Left ventricle myocardium inferior (tissue), 1 donor: ENCODE measurements at regions not wholly inside any gene's neighbourhood (a gene's known extent, or its start where the extent isn't known, plus 50 kb on each side); places are given as distances from the start of the nearest gene placed in this dataset.

Source experiments
- DNase-seq: peaks from one replicate; pipeline ENCODE4 v3.0.0-alpha.2; 2020
- H3K27ac ChIP-seq: fragments of 200-600 bp; replicated peaks from 2 replicates; pipeline ENCODE4 v1.8.0; 2021
- H3K27me3 ChIP-seq: fragments of 200-600 bp; 2 replicates; pipeline ENCODE4 v1.8.0; 2021; ENCODE audit warnings: low read depth
- H3K36me3 ChIP-seq: fragments of 200-600 bp; 2 replicates; pipeline ENCODE4 v1.8.0; 2021
- H3K4me1 ChIP-seq: fragments of 200-600 bp; 2 replicates; pipeline ENCODE4 v1.8.0; 2021
- H3K4me3 ChIP-seq: fragments of 200-600 bp; 2 replicates; pipeline ENCODE4 v1.8.0; 2021; ENCODE audit warnings: mild to moderate bottlenecking, moderate library complexity
- H3K9me3 ChIP-seq: fragments of 200-600 bp; replicated peaks from 2 replicates; pipeline ENCODE4 v1.8.0; 2021
- CTCF ChIP-seq: fragments of 200-600 bp; IDR thresholded peaks from 2 replicates; pipeline ENCODE4 v1.8.0; 2021; ENCODE audit warnings: antibody characterized with exemption, mild to moderate bottlenecking, borderline replicate concordance
- intact Hi-C: fragments of 100-400 bp; cut with micrococcal nuclease; formaldehyde crosslinking; loops from one replicate; pipeline ENCODE4 v1.11.0; 2022
- donor health status: DM: no; HTN: yes; CAD: no; lungs with severe emphysema.

GRCh38 chr9:89821081-89821480, 216.3 kb downstream of the GADD45G start:
- no peak overlapping the region for H3K4me3 ChIP-seq
- no peak overlapping the region for H3K27ac ChIP-seq
- no peaks in the 10 kb centered on the region for H3K9me3 ChIP-seq
- no peaks in the 10 kb centered on the region for H3K27me3 ChIP-seq
- TF ChIP-seq CTCF: no peak
- H3K36me3 ChIP-seq: no peaks in the 10 kb centered on the region
- intact Hi-C loops: no loop called here
- H3K4me1 ChIP-seq: peaks cover 17% of the 10 kb centered on the region
- no peak for DNase-seq

GRCh38 chr9:89822996-89823395, 218.2 kb downstream of the GADD45G start:
- intact Hi-C loops: no loop called here
- no peak for DNase-seq
- H3K27me3 ChIP-seq: no peaks in the 10 kb centered on the region

GRCh38 chr9:89825669-89826068, 220.9 kb downstream of the GADD45G start:
- intact Hi-C loops: no loop called here
- Histone ChIP-seq H3K9me3 (peaks cover 8% of the 10 kb centered on the region), H3K4me3 (no peak overlapping the region), H3K36me3 (no peaks in the 10 kb centered on the region), H3K27ac (no peak overlapping the region), H3K27me3 (no peaks in the 10 kb centered on the region), H3K4me1 (no peaks in the 10 kb centered on the region)
- no peak for DNase-seq
- no peak for TF ChIP-seq CTCF

More at GRCh38 chr9:89822996-89823395, 218.2 kb downstream of the GADD45G start:
- Histone ChIP-seq H3K27ac (no peak overlapping the region), H3K4me1 (no peaks in the 10 kb centered on the region), H3K9me3 (no peaks in the 10 kb centered on the region), H3K4me3 (no peak overlapping the region), H3K36me3 (no peaks in the 10 kb centered on the region)
- no peak for TF ChIP-seq CTCF

GRCh38 chr9:89826186-89826585, 221.4 kb downstream of the GADD45G start:
- no peaks in the 10 kb centered on the region for H3K4me1 ChIP-seq
- intact Hi-C loops: no loop called here
- H3K4me3 ChIP-seq: no peak overlapping the region
- peaks cover 10% of the 10 kb centered on the region for H3K9me3 ChIP-seq
- TF ChIP-seq CTCF: no peak
- H3K36me3 ChIP-seq: no peaks in the 10 kb centered on the region
- no peaks in the 10 kb centered on the region for H3K27me3 ChIP-seq
- no peak for DNase-seq
- H3K27ac ChIP-seq: no peak overlapping the region

- no peak for DNase-seq
- Histone ChIP-seq H3K4me3 (no peak overlapping the region), H3K36me3 (no peaks in the 10 kb centered on the region), H3K4me1 (no peaks in the 10 kb centered on the region), H3K9me3 (peaks cover 10% of the 10 kb centered on the region), H3K27ac (no peak overlapping the region), H3K27me3 (no peaks in the 10 kb centered on the region)
- intact Hi-C loops: no loop called here
- TF ChIP-seq CTCF: no peak
Observed at GRCh38 chr9:89829346-89829745, 224.5 kb downstream of the GADD45G start.

- peaks cover 14% of the 10 kb centered on the region for H3K4me1 ChIP-seq
- no peak overlapping the region for H3K4me3 ChIP-seq
- DNase-seq: no peak
- no peaks in the 10 kb centered on the region for H3K36me3 ChIP-seq
- H3K9me3 ChIP-seq: peaks cover 2% of the 10 kb centered on the region
- H3K27me3 ChIP-seq: no peaks in the 10 kb centered on the region
- intact Hi-C loops: no loop called here
- TF ChIP-seq CTCF: no peak
- H3K27ac ChIP-seq: no peak overlapping the region
Observed at GRCh38 chr9:89835666-89836065, 230.9 kb downstream of the GADD45G start.
